Spleen (tissue), 11 donors: ENCODE measurements at regions not wholly inside any gene's neighbourhood (a gene's known extent, or its start where the extent isn't known, plus 50 kb on each side); places are given as distances from the start of the nearest gene placed in this dataset.

Source experiments
- DNase-seq: peaks from one replicate; pipeline ENCODE4 v3.0.0-alpha.2; 2020
- H3K27ac ChIP-seq, 8 donors: fragments of 200-600 bp; sonication (generic) in 7 of 8; 1 replicate in 4 of 8; 2 replicates in 4 of 8; pipeline versions ENCODE4 v1.5.0 to v1.8.0; 2016 to 2021; ENCODE audit warnings: inconsistent platforms in 4 of 8, mild to moderate bottlenecking in 4 of 8, moderate library complexity in 1 of 8
- H3K27me3 ChIP-seq, 7 donors: fragments of 200-600 bp; sonication (generic) in 6 of 7; replicated peaks in 1 of 7; 1 replicate in 4 of 7; 2 replicates in 3 of 7; pipeline versions ENCODE4 v1.5.0 to v1.8.0; 2016 to 2021; ENCODE audit warnings: inconsistent platforms in 3 of 7, mild to moderate bottlenecking in 1 of 7
- H3K36me3 ChIP-seq, 6 donors: fragments of 200-600 bp; sonication (generic) in 5 of 6; 1 replicate in 4 of 6; 2 replicates in 2 of 6; pipeline versions ENCODE4 v1.5.0 to v1.8.0; 2016 to 2021; ENCODE audit warnings: inconsistent platforms in 2 of 6
- H3K4me1 ChIP-seq, 6 donors: fragments of 200-600 bp; sonication (generic) in 5 of 6; 1 replicate in 3 of 6; 2 replicates in 3 of 6; pipeline versions ENCODE4 v1.5.0 to v1.8.0; 2016 to 2021; ENCODE audit warnings: inconsistent platforms in 3 of 6
- H3K4me3 ChIP-seq, 8 donors: fragments of 200-600 bp; sonication (generic) in 7 of 8; 1 replicate in 4 of 8; 2 replicates in 4 of 8; pipeline versions ENCODE4 v1.5.0 to v1.8.0; 2016 to 2021; ENCODE audit warnings: inconsistent platforms in 4 of 8, mild to moderate bottlenecking in 4 of 8, moderate library complexity in 2 of 8
- H3K9me3 ChIP-seq, 8 donors: fragments of 200-600 bp; sonication (generic) in 7 of 8; 1 replicate in 4 of 8; 2 replicates in 4 of 8; pipeline versions ENCODE4 v1.5.0 to v1.8.0; 2016 to 2021; ENCODE audit warnings: inconsistent platforms in 4 of 8
- CTCF ChIP-seq, 11 experiments: fragments of 200-600 bp in 7 of 11; fragments of 450-650 bp in 4 of 11; sonication (generic) in 4 of 11; IDR thresholded peaks in 8 of 11; conservative IDR thresholded peaks in 3 of 11; 1 replicate in 7 of 11; 2 replicates in 4 of 11; pipeline versions ENCODE4 v1.4.0 to v1.8.0; 2016 to 2021; ENCODE audit warnings: antibody characterized with exemption in 11 of 11, inconsistent platforms in 4 of 11, mild to moderate bottlenecking in 1 of 11
- POLR2A ChIP-seq, 3 donors: fragments of 450-650 bp; IDR thresholded peaks; one replicate each; pipeline ENCODE4 v1.5.1; 2017; ENCODE audit warnings: antibody characterized with exemption in 3 of 3, mild to moderate bottlenecking in 1 of 3
- POLR2AphosphoS5 ChIP-seq, 3 donors: sonication (generic); formaldehyde crosslinking; IDR thresholded peaks; one replicate each; pipeline ENCODE4 v1.5.1; 2017; ENCODE audit warnings: antibody characterized with exemption in 3 of 3
- WGBS, 5 donors: extraction: QIAGEN DNeasy Blood & Tissue Kit in 3 of 5; methylation state at CpG; one replicate each; pipeline versions ENCODE4 v1.1.5 to v1.1.7; 2013 to 2018; 5-methylcytosine and 5-hydroxymethylcytosine counted together
- intact Hi-C: fragments of 100-400 bp; cut with DNase I; formaldehyde crosslinking; loops from one replicate; pipeline ENCODE4 v1.15.0; 2023; ENCODE audit warnings: low total_unique reads
- donor health status: healthy with polysubstance abuse.
- donor health status: DM: no; HTN: no; CAD: no; lungs with moderate emphysema.
- donor health status: DM: no; HTN: no; CAD: no.
- donor health status: Bipolar disorder and iron deficiency.
- donor health status: healthy.
- donor health status: DM: no; HTN: no; CAD: no.
- donor health status: DM: yes; HTN: yes; CAD: no.

- TF ChIP-seq POLR2A (IDR thresholded peaks at IDR 0.05) (no peak), POLR2AphosphoS5 (IDR thresholded peaks at IDR 0.05) (no peak), CTCF (IDR thresholded peaks at IDR 0.05 in 8 of 11, conservative IDR thresholded peaks at IDR 0.05 in 3 of 11) (no peak)
- 75 to 91% (median 81%) methylated on average over 2 of the region's 2 CpGs for WGBS, 5 donors
- H3K36me3 ChIP-seq: no peaks in the 10 kb centered on the region
- no peaks in the 10 kb centered on the region for H3K4me1 ChIP-seq
- peaks cover 0 to 5% (median 0%) of the 10 kb centered on the region in 8 donors for H3K9me3 ChIP-seq
- no peak for DNase-seq
- no peaks in the 10 kb centered on the region for H3K27me3 ChIP-seq
- no peak overlapping the region for H3K27ac ChIP-seq
- intact Hi-C loops: no loop called here
- no peak overlapping the region for H3K4me3 ChIP-seq
Observed at GRCh38 chr2:84052043-84052442, 407.0 kb downstream of the SUCLG1 start.

GRCh38 chr2:84048964-84049363 is 410.1 kb downstream of the SUCLG1 start:
- no peak for DNase-seq
- intact Hi-C loops: no loop called here
- no peaks in the 10 kb centered on the region for H3K4me1 ChIP-seq
- H3K27me3 ChIP-seq: no peaks in the 10 kb centered on the region
- no peak for TF ChIP-seq POLR2AphosphoS5 (IDR thresholded peaks at IDR 0.05)
- TF ChIP-seq POLR2A (IDR thresholded peaks at IDR 0.05): no peak
- no peak for TF ChIP-seq CTCF (IDR thresholded peaks at IDR 0.05 in 8 of 11, conservative IDR thresholded peaks at IDR 0.05 in 3 of 11)
- H3K27ac ChIP-seq: no peak overlapping the region
- H3K36me3 ChIP-seq: no peaks in the 10 kb centered on the region
- H3K9me3 ChIP-seq: peaks cover 0 to 5% (median 0%) of the 10 kb centered on the region in 8 donors
- H3K4me3 ChIP-seq: no peak overlapping the region
- 66 to 86% (median 78%) methylated on average over 4 of the region's 4 CpGs for WGBS, 5 donors

GRCh38 chr2:84041506-84041905 is 417.6 kb downstream of the SUCLG1 start:
- no peak for DNase-seq
- Histone ChIP-seq H3K27me3 (no peaks in the 10 kb centered on the region), H3K4me3 (no peak overlapping the region), H3K9me3 (no peaks in the 10 kb centered on the region), H3K36me3 (no peaks in the 10 kb centered on the region), H3K27ac (no peak overlapping the region), H3K4me1 (no peaks in the 10 kb centered on the region)
- WGBS, 5 donors: 67 to 80% (median 73%) methylated on average over 3 of the region's 3 CpGs
- no peak for TF ChIP-seq CTCF (IDR thresholded peaks at IDR 0.05 in 8 of 11, conservative IDR thresholded peaks at IDR 0.05 in 3 of 11)
- TF ChIP-seq POLR2AphosphoS5 (IDR thresholded peaks at IDR 0.05): no peak
- no peak for TF ChIP-seq POLR2A (IDR thresholded peaks at IDR 0.05)
- intact Hi-C loops: no loop called here

- no peak overlapping the region for H3K4me3 ChIP-seq
- H3K27me3 ChIP-seq: no peaks in the 10 kb centered on the region
- intact Hi-C loops: no loop called here
- WGBS, 5 donors: 87 to 96% (median 90%) methylated on average over 10 to 13 of the region's 13 CpGs
- H3K4me1 ChIP-seq: no peaks in the 10 kb centered on the region
- TF ChIP-seq POLR2A (IDR thresholded peaks at IDR 0.05) (no peak), POLR2AphosphoS5 (IDR thresholded peaks at IDR 0.05) (no peak), CTCF (IDR thresholded peaks at IDR 0.05 in 8 of 11, conservative IDR thresholded peaks at IDR 0.05 in 3 of 11) (no peak)
- no peaks in the 10 kb centered on the region for H3K36me3 ChIP-seq
- no peak for DNase-seq
- no peak overlapping the region for H3K27ac ChIP-seq
- H3K9me3 ChIP-seq: no peaks in the 10 kb centered on the region
Observed at GRCh38 chr2:84040281-84040680, 418.8 kb downstream of the SUCLG1 start.
